Sigmoid colon (tissue), 4 donors: ENCODE measurements at regions not wholly inside any gene's neighbourhood (a gene's known extent, or its start where the extent isn't known, plus 50 kb on each side); places are given as distances from the start of the nearest gene placed in this dataset.

Experiments used
- CTCF ChIP-seq, 4 experiments: fragments of 450-650 bp in 3 of 4; fragments of 200-600 bp in 1 of 4; IDR thresholded peaks; one replicate each; pipeline ENCODE4 v1.5.1; 2016 to 2019; ENCODE audit warnings: antibody characterized with exemption in 4 of 4, mild to moderate bottlenecking in 3 of 4, moderate library complexity in 2 of 4
- EP300 ChIP-seq, 4 donors: sonication (generic); formaldehyde crosslinking; IDR thresholded peaks; one replicate each; pipeline ENCODE4 v1.6.1; 2017; ENCODE audit warnings: antibody characterized with exemption in 4 of 4
- POLR2A ChIP-seq, 2 donors: fragments of 450-650 bp; IDR thresholded peaks; one replicate each; pipeline ENCODE4 v1.6.1; 2016; ENCODE audit warnings: antibody characterized with exemption in 2 of 2, mild to moderate bottlenecking in 2 of 2, moderate library complexity in 2 of 2
- POLR2AphosphoS5 ChIP-seq, 4 donors: sonication (generic); formaldehyde crosslinking; IDR thresholded peaks; one replicate each; pipeline ENCODE4 v1.6.1; 2017; ENCODE audit warnings: antibody characterized with exemption in 4 of 4

GRCh38 chr5:122615146-122615545 lies 159.7 kb upstream of the SNX2 start:
- no peak for TF ChIP-seq POLR2AphosphoS5 (IDR thresholded peaks at IDR 0.05)
- TF ChIP-seq POLR2A (IDR thresholded peaks at IDR 0.05): no peak
- no peak for TF ChIP-seq EP300 (IDR thresholded peaks at IDR 0.05)
- TF ChIP-seq CTCF (IDR thresholded peaks at IDR 0.05): no peak
